Panc1 (cell line): ENCODE measurements at regions not wholly inside any gene's neighbourhood (a gene's known extent, or its start where the extent isn't known, plus 50 kb on each side); places are given as distances from the start of the nearest gene placed in this dataset.

ENCODE experiments used
- CTCF ChIP-seq: fragments of 450-650 bp; IDR thresholded peaks from 2 replicates; pipeline ENCODE4 v1.5.1; 2017; ENCODE audit warnings: mild to moderate bottlenecking
- POLR2AphosphoS5 ChIP-seq: IDR thresholded peaks from 2 replicates; pipeline ENCODE4 v1.6.1; 2012; ENCODE audit warnings: mild to moderate bottlenecking, low read depth, low read length, moderate library complexity
- REST ChIP-seq, 2 experiments: IDR thresholded peaks; 2 replicates each; pipeline ENCODE4 v1.6.1; 2011 to 2012; ENCODE audit warnings: low read depth in 2 of 2, control low read depth in 1 of 2, low read length in 1 of 2, mild to moderate bottlenecking in 1 of 2, moderate library complexity in 1 of 2; ENCODE audit not compliant: insufficient read depth in 1 of 2
- TCF7L2 ChIP-seq: IDR thresholded peaks from 2 replicates; pipeline ENCODE4 v1.6.1; 2011; ENCODE audit warnings: mild to moderate bottlenecking, low read depth, low read length, inconsistent platforms

GRCh38 chr5:143890487-143890886 is 78.5 kb downstream of the HMHB1 start:
- TF ChIP-seq POLR2AphosphoS5 (no peak), CTCF (no peak), TCF7L2 (no peak), REST (IDR thresholded peaks at IDR 0.05; ENCODE audit: insufficient read depth in 1 of 2, low read depth in 2 of 2, low read length in 1 of 2) (no peak)
